K562 (cell line): ENCODE measurements at regions not wholly inside any gene's neighbourhood (a gene's known extent, or its start where the extent isn't known, plus 50 kb on each side); places are given as distances from the start of the nearest gene placed in this dataset.

Experiments used
- ATAC-seq: fragments of 200-7000 bp; cut with Tn5 transposase; 3 replicates; pipeline ENCODE4 v1.9.1; 2020; ENCODE audit warnings: moderate library complexity
- BruUV-seq: library from RNA; stranded (reverse); fragments of 400-500 nt; replicated peaks from 2 replicates; lab custom pipeline; 2021; lab: Mats Ljungman, UMichigan
- CTCF ChIA-PET: fragments of 300-600 bp; formaldehyde crosslinking; extraction: SDS; loops from one replicate; lab custom pipeline; 2021; ENCODE audit warnings: low intra/inter-chr PET ratio; lab: Yijun Ruan, JAX
- POLR2A ChIA-PET: fragments of 300-600, 350-650 bp; sonication (Branson Sonifier 250); formaldehyde crosslinking; extraction: SDS; loops from one replicate; lab custom pipeline; 2021; ENCODE audit warnings: antibody characterized with exemption, inconsistent platforms; lab: Yijun Ruan, JAX
- DNase-seq, 4 experiments: peaks; one replicate each; pipeline versions ENCODE4 v3.0.0 to v3.0.0-alpha.2; 2011 to 2018; ENCODE audit warnings: low spot score in 3 of 4, mixed read lengths in 3 of 4; ENCODE audit errors: extremely low read depth in 1 of 4
- FAIRE-seq: peaks from 2 replicates; lab custom pipeline; 2011; peaks lifted over from hg19 to GRCh38; lab: Jason Lieb, UNC
- H2AFZ ChIP-seq: 2 replicates; pipeline ENCODE4 v1.6.0; 2011; ENCODE audit warnings: low read depth, low read length, control low read depth, inconsistent platforms
- H3K27ac ChIP-seq: fragments of 200-600 bp; 3 replicates; pipeline ENCODE4 v1.8.0; 2011; ENCODE audit warnings: low read depth, mild to moderate bottlenecking, control low read depth, inconsistent platforms, low read length, moderate library complexity, mixed read lengths; ENCODE audit errors: extremely low read depth
- H3K27me3 ChIP-seq, 2 experiments: fragments of 300-600 bp in 1 of 2; 2 replicates in 1 of 2; 3 replicates in 1 of 2; pipeline versions ENCODE4 v1.6.0 to v1.8.0; 2011; ENCODE audit warnings: inconsistent platforms in 2 of 2, low read length in 2 of 2, mild to moderate bottlenecking in 1 of 2, mixed read lengths in 1 of 2, moderate library complexity in 1 of 2; ENCODE audit not compliant: control insufficient read depth in 2 of 2, insufficient read depth in 2 of 2
- H3K36me3 ChIP-seq: fragments of 300-600 bp; 3 replicates; pipeline ENCODE4 v1.8.0; 2011; ENCODE audit warnings: mild to moderate bottlenecking, low read length, inconsistent platforms; ENCODE audit not compliant: control insufficient read depth, insufficient read depth
- H3K4me1 ChIP-seq, 2 experiments: fragments of 200-600 bp in 1 of 2; replicated peaks in 1 of 2; 2 replicates in 1 of 2; 3 replicates in 1 of 2; pipeline versions ENCODE4 v1.5.1 to v1.8.0; 2011; ENCODE audit warnings: inconsistent platforms in 2 of 2, low read length in 2 of 2, mild to moderate bottlenecking in 1 of 2, mixed read lengths in 1 of 2, moderate library complexity in 1 of 2; ENCODE audit not compliant: control insufficient read depth in 2 of 2, insufficient read depth in 2 of 2
- H3K4me2 ChIP-seq: 2 replicates; pipeline ENCODE4 v1.6.1; 2011; ENCODE audit warnings: low read length, control low read depth, inconsistent platforms, mixed read lengths; ENCODE audit not compliant: insufficient read depth
- H3K4me3 ChIP-seq: fragments of 200-600 bp; sonication (generic), shearing (Covaris generic); 2 replicates; pipeline ENCODE4 v1.5.1; 2016; ENCODE audit warnings: control low read depth, inconsistent platforms
- H3K79me2 ChIP-seq: fragments of 200-600 bp; 3 replicates; pipeline ENCODE4 v1.8.0; 2011; ENCODE audit warnings: low read length, inconsistent platforms; ENCODE audit not compliant: control insufficient read depth, insufficient read depth
- H3K9ac ChIP-seq, 2 experiments: 2 replicates each; pipeline versions ENCODE4 v1.6.0 to v1.6.1; 2011; ENCODE audit warnings: low read depth in 2 of 2, low read length in 2 of 2, control low read depth in 1 of 2, inconsistent platforms in 1 of 2, mild to moderate bottlenecking in 1 of 2, mixed read lengths in 1 of 2; ENCODE audit not compliant: insufficient read depth in 1 of 2
- H3K9me1 ChIP-seq: one replicate; pipeline ENCODE4 v1.6.0; 2011; ENCODE audit warnings: inconsistent platforms, mild to moderate bottlenecking, low read length, moderate library complexity; ENCODE audit not compliant: control insufficient read depth, insufficient read depth
- H3K9me3 ChIP-seq: replicated peaks from 2 replicates; pipeline ENCODE4 v1.5.1; 2011; ENCODE audit warnings: low read depth, low read length, inconsistent platforms; ENCODE audit not compliant: control insufficient read depth, insufficient read depth
- H4K20me1 ChIP-seq: replicated peaks from 2 replicates; pipeline ENCODE4 v1.6.1; 2011; ENCODE audit warnings: low read length, inconsistent platforms, mixed read lengths; ENCODE audit not compliant: control insufficient read depth, insufficient read depth
- CCNT2 ChIP-seq: IDR thresholded peaks from 2 replicates; pipeline ENCODE4 v1.6.1; 2011; ENCODE audit warnings: borderline replicate concordance, low read depth, mild to moderate bottlenecking, moderate library complexity, mixed read lengths, low read length; ENCODE audit not compliant: insufficient read length; ENCODE audit errors: extremely low read depth
- CREBBP ChIP-seq: IDR thresholded peaks from one replicate; pipeline ENCODE4 v1.6.1; 2012; ENCODE audit warnings: low read depth, mild to moderate bottlenecking, control low read depth, inconsistent platforms, low read length
- DPF2 ChIP-seq: fragments of 450-650 bp; IDR thresholded peaks from 2 replicates; pipeline ENCODE4 v1.6.1; 2016
- ETV6 ChIP-seq, 3 experiments: fragments of 150-350 bp in 1 of 3; sonication (generic) in 1 of 3; formaldehyde crosslinking in 1 of 3; IDR thresholded peaks; 2 replicates each; pipeline versions ENCODE4 v1.6.1 to v1.8.0; 2014 to 2022; ENCODE audit warnings: borderline replicate concordance in 2 of 3, low read depth in 2 of 3, antibody characterized with exemption in 1 of 3, low read length in 1 of 3, mild to moderate bottlenecking in 1 of 3, missing genetic modification reagents in 1 of 3
- FOXP4 ChIP-seq: sonication (generic); formaldehyde crosslinking; IDR thresholded peaks from 2 replicates; pipeline ENCODE4 v1.8.0; 2022; ENCODE audit warnings: mild to moderate bottlenecking, missing genetic modification reagents, borderline replicate concordance
- POLR2G ChIP-seq: fragments of 200-400 bp; formaldehyde crosslinking; IDR thresholded peaks from 2 replicates; pipeline ENCODE4 v1.6.1; 2017; ENCODE audit warnings: low read depth, mild to moderate bottlenecking, antibody characterized with exemption, low read length, moderate library complexity
- RHOXF2B ChIP-seq: fragments of 250-450 bp; sonication (Bioruptor Pico); conservative IDR thresholded peaks from 2 replicates; pipeline ENCODE4 v1.5.1; 2021
- SAP30 ChIP-seq: fragments of 200-600 bp; sonication (generic); IDR thresholded peaks from 2 replicates; pipeline ENCODE4 v1.6.1; 2012; ENCODE audit warnings: borderline replicate concordance, low read depth, mild to moderate bottlenecking, moderate library complexity, low read length, control low read depth, inconsistent platforms; ENCODE audit not compliant: insufficient read depth, poor library complexity, severe bottlenecking
- TAF9B ChIP-seq: fragments of 450-650 bp; IDR thresholded peaks from 2 replicates; pipeline ENCODE4 v1.6.1; 2018; ENCODE audit warnings: mild to moderate bottlenecking; ENCODE audit not compliant: partially characterized antibody
- TARDBP ChIP-seq: fragments of 450-650 bp; IDR thresholded peaks from 2 replicates; pipeline ENCODE4 v1.6.1; 2016
- THAP12 ChIP-seq: fragments of 250-450 bp; sonication (Bioruptor Pico); IDR thresholded peaks from 2 replicates; pipeline ENCODE4 v1.9.0; 2021; ENCODE audit warnings: mild to moderate bottlenecking, inconsistent platforms
- ZBTB2 ChIP-seq: fragments of 450-650 bp; IDR thresholded peaks from 2 replicates; pipeline ENCODE4 v1.6.1; 2016; ENCODE audit warnings: antibody characterized with exemption
- ZNF740 ChIP-seq, 3 experiments: fragments of 200-800 bp in 1 of 3; sonication (Bioruptor generic) in 1 of 3; sonication (generic) in 1 of 3; formaldehyde crosslinking in 1 of 3; IDR thresholded peaks; 2 replicates each; pipeline versions ENCODE4 v1.6.1 to v1.8.0; 2016 to 2022; ENCODE audit warnings: mild to moderate bottlenecking in 2 of 3, missing compliant biosample characterization in 2 of 3, missing genetic modification characterization in 2 of 3, missing genetic modification reagents in 1 of 3
- WGBS: fragments of 100-300 bp; shearing (Covaris generic); methylation state at CpG from one replicate; pipeline ENCODE4 v1.1.6; 2016; ENCODE audit warnings: low coverage, mixed read lengths; ENCODE audit not compliant: insufficient coverage; ENCODE audit errors: missing lambda C conversion rate; 5-methylcytosine and 5-hydroxymethylcytosine counted together
- in situ Hi-C: fragments of 300-500 bp; cut with MboI; formaldehyde crosslinking; loops from 4 replicates; pipeline ENCODE4 v1.15.0; 2018; ENCODE audit warnings: inconsistent platforms, mixed read lengths
- intact Hi-C: fragments of 100-400 bp; cut with micrococcal nuclease; formaldehyde crosslinking; loops from 2 replicates; pipeline ENCODE4 v1.14.2; 2022

GRCh38 chr2:167388497-167388896, 500.2 kb downstream of the XIRP2 start (continued):
- TF ChIP-seq CCNT2 = no peak
- no peak for TF ChIP-seq DPF2
- no peak for TF ChIP-seq TARDBP
- TF ChIP-seq THAP12 = no peak
- TF ChIP-seq RHOXF2B (CRISPR knock-in tag) = no peak

GRCh38 chr2:167386694-167387093, 498.4 kb downstream of the XIRP2 start:
- TF ChIP-seq CREBBP (no peak), ZBTB2 (no peak), SAP30 (no peak), FOXP4 (CRISPR knock-in tag) (no peak), POLR2G (no peak), TAF9B (no peak), ZNF740 (CRISPR knock-in tag; IDR thresholded peaks at IDR 0.05) (no peak), ZNF740 (tag; IDR thresholded peaks at IDR 0.05) (no peak), ETV6 (IDR thresholded peaks at IDR 0.05; ENCODE audit: borderline replicate concordance in 1 of 2, low read depth in 2 of 2, low read length in 1 of 2) (no peak), ETV6 (CRISPR knock-in tag; IDR thresholded peaks at IDR 0.05; ENCODE audit: borderline replicate concordance) (no peak)
- no peak overlapping the region for H3K4me3 ChIP-seq
- H3K27ac ChIP-seq = no peak overlapping the region
- DNase-seq = no peak
- WGBS = 0% methylated on average over 4 of the region's 4 CpGs
- no peak overlapping the region for H2AFZ ChIP-seq
- ATAC-seq = no peak
- no peaks in the 10 kb centered on the region for H3K27me3 ChIP-seq
- ChIA-PET CTCF (no interaction called here), POLR2A (no interaction called here)
- no peak overlapping the region for H3K9ac ChIP-seq
- H3K9me1 ChIP-seq = no peaks in the 10 kb centered on the region
- H3K4me2 ChIP-seq = no peak overlapping the region
- H3K9me3 ChIP-seq = 0 out of 2 replicates have a peak, but pooled peaks cover 3% of the 10 kb centered on the region
- intact Hi-C loops = no loop called here
- H3K36me3 ChIP-seq = no peaks in the 10 kb centered on the region
- no peaks in the 10 kb centered on the region for H3K4me1 ChIP-seq
- in situ Hi-C loops = no loop called here
- H3K79me2 ChIP-seq = no peaks in the 10 kb centered on the region
- no peak for FAIRE-seq
- no peaks in the 10 kb centered on the region for H4K20me1 ChIP-seq
- no TSS peak for BruUV-seq
